ENCODE measurements at regions not wholly inside any gene's neighbourhood (a gene's known extent, or its start where the extent isn't known, plus 50 kb on each side); places are given as distances from the start of the nearest gene placed in this dataset.

- TF ChIP-seq CTCF (IDR thresholded peaks at IDR 0.05; ENCODE audit: low read depth, low read length) (no peak), EZH2phosphoT487 (IDR thresholded peaks at IDR 0.05; ENCODE audit: low read depth) (no peak)
Measured at GRCh38 chr5:135203019-135203418, 169.0 kb upstream of the PITX1 start.

Measured in OCI-LY3 (cell line).